ENCODE measurements at regions not wholly inside any gene's neighbourhood (a gene's known extent, or its start where the extent isn't known, plus 50 kb on each side); places are given as distances from the start of the nearest gene placed in this dataset.

DNA sequence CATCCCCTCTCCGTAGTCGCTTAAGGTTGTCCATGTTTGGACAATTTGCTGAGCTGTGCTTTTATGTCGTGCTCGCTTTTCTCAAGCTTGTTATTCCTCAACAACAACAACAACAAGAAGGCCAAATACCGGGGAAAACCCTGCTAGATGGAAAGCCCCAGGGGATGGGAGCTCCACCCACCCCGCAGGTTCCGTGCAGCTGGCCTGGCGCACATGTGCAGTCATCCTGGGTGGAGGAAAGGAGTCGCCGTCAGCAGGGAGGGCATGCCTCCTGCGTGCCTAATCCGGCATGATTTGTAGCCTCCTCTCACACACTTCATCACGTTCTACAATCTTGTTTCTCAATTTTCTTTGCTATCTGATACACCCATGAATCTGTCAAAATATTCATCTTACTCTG lies 87.4 kb upstream of the SALL3 start:
- Histone ChIP-seq H3K27ac (ENCODE audit: low read length) (no peak overlapping the region), H3K27me3 (ENCODE audit: insufficient read depth, low read depth, low read length) (no peaks in the 10 kb centered on the region), H3K36me3 (ENCODE audit: insufficient read depth, low read length) (no peaks in the 10 kb centered on the region), H3F3A (ENCODE audit: insufficient read depth, low read length, poor library complexity, severe bottlenecking) (no peaks in the 10 kb centered on the region), H3K9me3 (ENCODE audit: low read length) (peaks cover 6% of the 10 kb centered on the region), H3K4me3 (ENCODE audit: low read length) (no peak overlapping the region), H2AFZ (ENCODE audit: low read depth, low read length) (no peak overlapping the region), H3K9ac (ENCODE audit: low read length) (no peak overlapping the region), H3K9me2 (ENCODE audit: insufficient read depth, low read length) (no peaks in the 10 kb centered on the region), H3K4me2 (ENCODE audit: low read length) (no peak overlapping the region), H4K20me1 (ENCODE audit: insufficient read depth) (no peaks in the 10 kb centered on the region), H3K79me2 (replicated peaks; ENCODE audit: insufficient read depth, low read length) (no peaks in the 10 kb centered on the region)
- no peak for TF ChIP-seq RAD21 (conservative IDR thresholded peaks at IDR 0.05)
- TF ChIP-seq, protein P1, sequence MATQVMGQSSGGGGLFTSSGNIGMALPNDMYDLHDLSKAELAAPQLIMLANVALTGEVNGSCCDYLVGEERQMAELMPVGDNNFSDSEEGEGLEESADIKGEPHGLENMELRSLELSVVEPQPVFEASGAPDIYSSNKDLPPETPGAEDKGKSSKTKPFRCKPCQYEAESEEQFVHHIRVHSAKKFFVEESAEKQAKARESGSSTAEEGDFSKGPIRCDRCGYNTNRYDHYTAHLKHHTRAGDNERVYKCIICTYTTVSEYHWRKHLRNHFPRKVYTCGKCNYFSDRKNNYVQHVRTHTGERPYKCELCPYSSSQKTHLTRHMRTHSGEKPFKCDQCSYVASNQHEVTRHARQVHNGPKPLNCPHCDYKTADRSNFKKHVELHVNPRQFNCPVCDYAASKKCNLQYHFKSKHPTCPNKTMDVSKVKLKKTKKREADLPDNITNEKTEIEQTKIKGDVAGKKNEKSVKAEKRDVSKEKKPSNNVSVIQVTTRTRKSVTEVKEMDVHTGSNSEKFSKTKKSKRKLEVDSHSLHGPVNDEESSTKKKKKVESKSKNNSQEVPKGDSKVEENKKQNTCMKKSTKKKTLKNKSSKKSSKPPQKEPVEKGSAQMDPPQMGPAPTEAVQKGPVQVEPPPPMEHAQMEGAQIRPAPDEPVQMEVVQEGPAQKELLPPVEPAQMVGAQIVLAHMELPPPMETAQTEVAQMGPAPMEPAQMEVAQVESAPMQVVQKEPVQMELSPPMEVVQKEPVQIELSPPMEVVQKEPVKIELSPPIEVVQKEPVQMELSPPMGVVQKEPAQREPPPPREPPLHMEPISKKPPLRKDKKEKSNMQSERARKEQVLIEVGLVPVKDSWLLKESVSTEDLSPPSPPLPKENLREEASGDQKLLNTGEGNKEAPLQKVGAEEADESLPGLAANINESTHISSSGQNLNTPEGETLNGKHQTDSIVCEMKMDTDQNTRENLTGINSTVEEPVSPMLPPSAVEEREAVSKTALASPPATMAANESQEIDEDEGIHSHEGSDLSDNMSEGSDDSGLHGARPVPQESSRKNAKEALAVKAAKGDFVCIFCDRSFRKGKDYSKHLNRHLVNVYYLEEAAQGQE (IDR thresholded peaks at IDR 0.05; ENCODE audit: borderline replicate concordance), result no peak

DNA sequence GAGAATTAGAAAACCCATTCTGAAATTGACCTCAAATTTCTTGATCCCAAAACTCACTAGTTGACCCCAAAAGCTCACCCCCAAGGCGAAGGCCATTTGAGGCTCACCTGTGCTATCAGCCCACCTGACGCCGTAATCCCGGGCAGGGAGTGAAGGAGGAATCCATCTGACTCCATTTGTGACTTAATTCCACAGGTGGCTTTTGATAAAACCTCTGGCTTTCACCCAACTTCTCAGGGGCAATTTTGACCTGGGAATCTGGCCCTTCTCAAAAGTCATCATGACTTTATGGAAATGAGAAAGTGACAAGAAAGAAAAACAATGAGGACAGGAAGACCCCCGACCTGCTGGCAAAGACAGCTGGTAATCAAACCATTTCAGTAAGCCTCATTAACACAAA lies 86.9 kb upstream of the SALL3 start:
- Histone ChIP-seq H3K9ac (ENCODE audit: low read length) (no peak overlapping the region), H3K79me2 (replicated peaks; ENCODE audit: insufficient read depth, low read length) (no peaks in the 10 kb centered on the region), H3K27ac (ENCODE audit: low read length) (no peak overlapping the region), H3K4me2 (ENCODE audit: low read length) (no peak overlapping the region), H3K9me3 (ENCODE audit: low read length) (peaks cover 6% of the 10 kb centered on the region), H4K20me1 (ENCODE audit: insufficient read depth) (no peaks in the 10 kb centered on the region), H3K9me2 (ENCODE audit: insufficient read depth, low read length) (no peaks in the 10 kb centered on the region), H3F3A (ENCODE audit: insufficient read depth, low read length, poor library complexity, severe bottlenecking) (no peaks in the 10 kb centered on the region), H3K36me3 (ENCODE audit: insufficient read depth, low read length) (no peaks in the 10 kb centered on the region), H3K27me3 (ENCODE audit: insufficient read depth, low read depth, low read length) (no peaks in the 10 kb centered on the region), H3K4me3 (ENCODE audit: low read length) (no peak overlapping the region), H2AFZ (ENCODE audit: low read depth, low read length) (no peak overlapping the region)
- TF ChIP-seq EP300 (conservative IDR thresholded peaks at IDR 0.05; ENCODE audit: poor library complexity, severe bottlenecking), result no peak
- TF ChIP-seq, protein P2, sequence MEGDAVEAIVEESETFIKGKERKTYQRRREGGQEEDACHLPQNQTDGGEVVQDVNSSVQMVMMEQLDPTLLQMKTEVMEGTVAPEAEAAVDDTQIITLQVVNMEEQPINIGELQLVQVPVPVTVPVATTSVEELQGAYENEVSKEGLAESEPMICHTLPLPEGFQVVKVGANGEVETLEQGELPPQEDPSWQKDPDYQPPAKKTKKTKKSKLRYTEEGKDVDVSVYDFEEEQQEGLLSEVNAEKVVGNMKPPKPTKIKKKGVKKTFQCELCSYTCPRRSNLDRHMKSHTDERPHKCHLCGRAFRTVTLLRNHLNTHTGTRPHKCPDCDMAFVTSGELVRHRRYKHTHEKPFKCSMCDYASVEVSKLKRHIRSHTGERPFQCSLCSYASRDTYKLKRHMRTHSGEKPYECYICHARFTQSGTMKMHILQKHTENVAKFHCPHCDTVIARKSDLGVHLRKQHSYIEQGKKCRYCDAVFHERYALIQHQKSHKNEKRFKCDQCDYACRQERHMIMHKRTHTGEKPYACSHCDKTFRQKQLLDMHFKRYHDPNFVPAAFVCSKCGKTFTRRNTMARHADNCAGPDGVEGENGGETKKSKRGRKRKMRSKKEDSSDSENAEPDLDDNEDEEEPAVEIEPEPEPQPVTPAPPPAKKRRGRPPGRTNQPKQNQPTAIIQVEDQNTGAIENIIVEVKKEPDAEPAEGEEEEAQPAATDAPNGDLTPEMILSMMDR (IDR thresholded peaks at IDR 0.05; ENCODE audit: poor library complexity, severe bottlenecking), result no peak
- no peak for TF ChIP-seq SMC3 (conservative IDR thresholded peaks at IDR 0.05; ENCODE audit: poor library complexity)
- TF ChIP-seq RAD21 (conservative IDR thresholded peaks at IDR 0.05), result no peak

- TF ChIP-seq RAD21 (conservative IDR thresholded peaks at IDR 0.05), result no peak
- TF ChIP-seq, protein P2 (IDR thresholded peaks at IDR 0.05; ENCODE audit: poor library complexity, severe bottlenecking), result no peak
- Histone ChIP-seq H3K27ac (ENCODE audit: low read length) (no peak overlapping the region), H3F3A (ENCODE audit: insufficient read depth, low read length, poor library complexity, severe bottlenecking) (no peaks in the 10 kb centered on the region), H2AFZ (ENCODE audit: low read depth, low read length) (no peak overlapping the region), H3K9me3 (ENCODE audit: low read length) (peaks cover 6% of the 10 kb centered on the region), H3K4me3 (ENCODE audit: low read length) (no peak overlapping the region), H3K9ac (ENCODE audit: low read length) (no peak overlapping the region), H4K20me1 (ENCODE audit: insufficient read depth) (no peaks in the 10 kb centered on the region), H3K79me2 (replicated peaks; ENCODE audit: insufficient read depth, low read length) (no peaks in the 10 kb centered on the region), H3K4me2 (ENCODE audit: low read length) (no peak overlapping the region), H3K9me2 (ENCODE audit: insufficient read depth, low read length) (no peaks in the 10 kb centered on the region), H3K27me3 (ENCODE audit: insufficient read depth, low read depth, low read length) (no peaks in the 10 kb centered on the region), H3K36me3 (ENCODE audit: insufficient read depth, low read length) (no peaks in the 10 kb centered on the region)
Observed at GRCh38 chr18:78893281-78894032, 86.2 kb upstream of the SALL3 start.
